ENCODE measurements at regions not wholly inside any gene's neighbourhood (a gene's known extent, or its start where the extent isn't known, plus 50 kb on each side); places are given as distances from the start of the nearest gene placed in this dataset.

GRCh38 chr4:101418055-101418454, 70.7 kb upstream of the PPP3CA start:
- CTCF ChIA-PET: no interaction called here
- ATAC-seq: no peak
- H3K4me2 ChIP-seq (ENCODE audit: low read length): no peak overlapping the region

GRCh38 chr4:101417046-101417445, 69.7 kb upstream of the PPP3CA start:
- ChIA-PET CTCF (no interaction called here), POLR2A (ENCODE audit: unreplicated experiment) (no interaction called here)
- no peaks in the 10 kb centered on the region for H3K36me3 ChIP-seq (ENCODE audit: low read depth, low read length)
- ATAC-seq (no peak), DNase-seq (no peak)
- no peak overlapping the region for H3K4me2 ChIP-seq (ENCODE audit: low read length)
- intact Hi-C loops (cut with micrococcal nuclease): loop anchor here (10.0 kb wide), 1 partner anchor 288 kb away; no protein-coding TSS in a partner anchor
- no peaks in the 10 kb centered on the region for H3F3A ChIP-seq (ENCODE audit: low read length, unreplicated experiment)
- H3K9ac ChIP-seq (ENCODE audit: low read length): no peak overlapping the region
- H3K9me2 ChIP-seq (replicated peaks; ENCODE audit: low read length): no peaks in the 10 kb centered on the region
- BruUV-seq (replicated peaks): no TSS peak
- H2AFZ ChIP-seq (ENCODE audit: low read length): no peak overlapping the region
- no peak overlapping the region for H3K27ac ChIP-seq (ENCODE audit: low read length)
- peaks cover 33% of the 10 kb centered on the region for H3K4me1 ChIP-seq (ENCODE audit: insufficient read depth, low read length)
- no peaks in the 10 kb centered on the region for H3K79me2 ChIP-seq (ENCODE audit: low read length)
- no peaks in the 10 kb centered on the region for H3K9me3 ChIP-seq (ENCODE audit: low read length)
- no peak overlapping the region for H3K4me3 ChIP-seq (ENCODE audit: low read length)
- H4K20me1 ChIP-seq (ENCODE audit: low read length): no peaks in the 10 kb centered on the region
- TF ChIP-seq EZH2 (IDR thresholded peaks at IDR 0.05; ENCODE audit: low read length, unreplicated experiment) (no peak), EZH2phosphoT487 (IDR thresholded peaks at IDR 0.05; ENCODE audit: borderline replicate concordance, low read length) (no peak)
- no peaks in the 10 kb centered on the region for H3K27me3 ChIP-seq (ENCODE audit: low read length)

More at GRCh38 chr4:101418055-101418454, 70.7 kb upstream of the PPP3CA start:
- BruUV-seq (replicated peaks): no TSS peak
- Histone ChIP-seq H3K9ac (ENCODE audit: low read length) (no peak overlapping the region), H3K27ac (ENCODE audit: low read length) (peak overlapping the region; percentile 77; the same call in 1 of the 2 replicates), H3K36me3 (ENCODE audit: low read depth, low read length) (no peaks in the 10 kb centered on the region), H3K4me3 (ENCODE audit: low read length) (no peak overlapping the region), H2AFZ (ENCODE audit: low read length) (no peak overlapping the region), H4K20me1 (ENCODE audit: low read length) (no peaks in the 10 kb centered on the region), H3K9me2 (replicated peaks; ENCODE audit: low read length) (no peaks in the 10 kb centered on the region), H3F3A (ENCODE audit: low read length, unreplicated experiment) (no peaks in the 10 kb centered on the region), H3K79me2 (ENCODE audit: low read length) (no peaks in the 10 kb centered on the region), H3K27me3 (ENCODE audit: low read length) (no peaks in the 10 kb centered on the region), H3K4me1 (ENCODE audit: insufficient read depth, low read length) (peaks cover 26% of the 10 kb centered on the region), H3K9me3 (ENCODE audit: low read length) (no peaks in the 10 kb centered on the region)
- intact Hi-C loops (cut with micrococcal nuclease): loop anchor here (10.0 kb wide), 1 partner anchor 287 kb away; no protein-coding TSS in a partner anchor
- TF ChIP-seq EZH2phosphoT487 (IDR thresholded peaks at IDR 0.05; ENCODE audit: borderline replicate concordance, low read length) (no peak), CTCF (conservative IDR thresholded peaks at IDR 0.05; ENCODE audit: low read depth, low read length) (no peak), EZH2 (IDR thresholded peaks at IDR 0.05; ENCODE audit: low read length, unreplicated experiment) (no peak)
- no peak for DNase-seq
- POLR2A ChIA-PET (ENCODE audit: unreplicated experiment): no interaction called here

GRCh38 chr4:101415962-101416361, 68.6 kb upstream of the PPP3CA start:
- CTCF ChIA-PET: no interaction called here

More at GRCh38 chr4:101415962-101416361, 68.6 kb upstream of the PPP3CA start:
- no TSS peak for BruUV-seq (replicated peaks)
- H3K9me3 ChIP-seq (ENCODE audit: low read length): no peaks in the 10 kb centered on the region
- DNase-seq: no peak
- H3K4me3 ChIP-seq (ENCODE audit: low read length): no peak overlapping the region
- H3K4me1 ChIP-seq (ENCODE audit: insufficient read depth, low read length): peaks cover 38% of the 10 kb centered on the region
- H3K9ac ChIP-seq (ENCODE audit: low read length): no peak overlapping the region
- H4K20me1 ChIP-seq (ENCODE audit: low read length): no peaks in the 10 kb centered on the region
- no peak overlapping the region for H2AFZ ChIP-seq (ENCODE audit: low read length)
- intact Hi-C loops (cut with micrococcal nuclease): loop anchor here (10.0 kb wide), 1 partner anchor 289 kb away; no protein-coding TSS in a partner anchor
- no peaks in the 10 kb centered on the region for H3K79me2 ChIP-seq (ENCODE audit: low read length)
- no peak overlapping the region for H3K4me2 ChIP-seq (ENCODE audit: low read length)
- POLR2A ChIA-PET (ENCODE audit: unreplicated experiment): no interaction called here
- no peaks in the 10 kb centered on the region for H3K27me3 ChIP-seq (ENCODE audit: low read length)
- H3K27ac ChIP-seq (ENCODE audit: low read length): no peak overlapping the region
- TF ChIP-seq EZH2 (IDR thresholded peaks at IDR 0.05; ENCODE audit: low read length, unreplicated experiment): no peak
- TF ChIP-seq EZH2phosphoT487 (IDR thresholded peaks at IDR 0.05; ENCODE audit: borderline replicate concordance, low read length): no peak
- TF ChIP-seq CTCF (conservative IDR thresholded peaks at IDR 0.05; ENCODE audit: low read depth, low read length): no peak
- H3F3A ChIP-seq (ENCODE audit: low read length, unreplicated experiment): no peaks in the 10 kb centered on the region
- no peaks in the 10 kb centered on the region for H3K9me2 ChIP-seq (replicated peaks; ENCODE audit: low read length)
- H3K36me3 ChIP-seq (ENCODE audit: low read depth, low read length): no peaks in the 10 kb centered on the region
- ATAC-seq: no peak

All from PC-3 (cell line).